ENCODE measurements at regions not wholly inside any gene's neighbourhood (a gene's known extent, or its start where the extent isn't known, plus 50 kb on each side); places are given as distances from the start of the nearest gene placed in this dataset.
"Not testable (repeated sequence)": the region's sequence is repeated elsewhere in the genome, so short reads cannot be mapped to it uniquely, and the experiment has no call there.

DNA sequence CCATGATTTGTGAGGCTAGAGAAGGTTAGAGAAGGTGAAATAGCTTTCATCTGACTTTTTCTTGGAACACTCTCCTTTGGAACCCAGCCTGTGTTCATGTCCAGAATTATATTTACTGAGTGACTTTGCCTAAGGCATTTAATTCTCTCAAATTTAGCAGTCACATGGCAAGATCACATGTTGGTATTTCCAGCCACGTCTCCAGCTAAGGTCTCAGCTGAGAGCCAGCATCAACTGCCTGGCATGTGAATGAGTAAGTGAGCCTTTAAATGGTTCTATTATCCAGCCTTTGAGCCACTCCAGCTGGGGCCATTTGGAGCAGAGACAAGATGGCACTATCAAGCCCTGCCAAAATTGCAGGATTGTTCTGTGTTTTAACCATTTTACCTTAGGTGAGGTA lies 130.2 kb upstream of the SGO1 start:
- DNase-seq, result no peak

DNA sequence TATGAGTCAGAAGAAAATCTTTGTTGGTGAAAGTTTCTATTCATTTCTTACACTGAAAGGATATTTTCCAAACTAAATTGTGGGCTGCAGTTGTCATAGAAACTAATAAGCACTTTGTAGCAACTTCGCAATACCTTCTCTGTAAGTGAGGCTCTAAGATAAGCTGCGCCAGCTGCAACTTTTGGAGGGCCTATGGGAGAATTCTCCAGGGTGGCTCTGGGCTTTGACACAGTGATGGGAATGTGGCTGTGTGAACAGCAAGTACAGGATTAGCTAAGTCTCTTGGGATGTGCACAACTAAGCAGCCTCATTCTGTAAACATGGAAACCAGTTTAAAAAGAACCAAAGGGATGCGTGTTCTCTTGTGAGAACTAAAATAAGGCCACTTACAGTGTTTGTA lies 124.6 kb upstream of the SGO1 start:
- DNase-seq, result no peak

DNA sequence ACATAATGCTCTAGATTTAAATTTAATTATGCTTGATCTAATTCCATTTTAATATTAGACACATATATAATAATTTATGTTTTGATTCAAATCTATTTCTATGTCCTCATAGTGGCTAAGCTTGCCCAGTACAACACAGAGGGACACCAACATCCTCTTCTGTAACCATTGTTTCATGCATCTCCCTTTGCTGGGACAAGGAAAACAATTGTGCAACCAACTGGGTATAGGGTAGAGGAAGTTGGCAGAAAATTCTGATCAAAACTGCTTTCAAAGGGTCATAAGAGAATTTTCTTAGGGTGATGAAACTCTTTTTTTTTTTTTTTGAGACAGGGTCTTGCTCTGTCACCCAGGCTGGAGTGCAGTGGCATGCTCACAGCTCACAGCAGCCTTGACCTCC lies 121.4 kb upstream of the SGO1 start:
- no peak for DNase-seq

DNA sequence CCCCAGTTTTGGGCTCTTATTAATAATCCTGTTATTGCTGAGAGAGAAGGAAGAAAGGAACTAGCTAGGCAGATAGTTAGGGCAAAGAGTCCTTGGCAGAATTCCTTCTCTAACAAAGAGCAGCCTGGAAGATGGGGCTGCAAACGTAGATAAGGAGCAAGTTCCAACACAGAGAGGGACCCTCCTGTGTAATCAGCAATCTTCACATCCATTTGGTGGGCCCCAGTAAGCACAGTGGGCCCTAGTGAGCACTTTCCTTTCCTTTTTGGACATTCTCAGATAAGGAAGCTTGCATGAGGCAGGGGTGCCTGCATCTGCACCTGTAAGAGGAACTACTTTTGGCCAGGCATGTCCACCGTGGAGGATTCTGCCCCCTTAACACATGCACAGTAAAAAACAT lies 119.6 kb upstream of the SGO1 start:
- DNase-seq, result no peak

DNA sequence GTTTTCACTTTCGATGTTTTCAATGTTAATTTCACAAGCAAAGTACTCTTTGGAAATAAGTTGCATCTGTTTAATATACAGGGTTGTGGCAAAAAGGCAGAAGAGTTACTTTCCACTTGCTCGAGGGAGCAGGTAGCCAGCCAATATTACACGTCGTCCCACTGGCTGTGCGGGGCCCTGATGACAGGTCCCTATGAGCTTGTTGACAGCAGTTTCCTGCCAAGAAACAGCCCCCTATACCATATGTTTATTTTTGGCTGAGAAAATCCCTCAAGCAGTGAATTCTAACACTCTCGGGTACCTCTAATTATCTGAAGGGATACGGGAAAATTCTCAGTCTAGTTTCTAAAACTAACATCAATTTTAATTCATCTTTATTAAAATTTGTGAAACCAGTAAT lies 116.8 kb upstream of the SGO1 start:
- DNase-seq, result no peak

DNA sequence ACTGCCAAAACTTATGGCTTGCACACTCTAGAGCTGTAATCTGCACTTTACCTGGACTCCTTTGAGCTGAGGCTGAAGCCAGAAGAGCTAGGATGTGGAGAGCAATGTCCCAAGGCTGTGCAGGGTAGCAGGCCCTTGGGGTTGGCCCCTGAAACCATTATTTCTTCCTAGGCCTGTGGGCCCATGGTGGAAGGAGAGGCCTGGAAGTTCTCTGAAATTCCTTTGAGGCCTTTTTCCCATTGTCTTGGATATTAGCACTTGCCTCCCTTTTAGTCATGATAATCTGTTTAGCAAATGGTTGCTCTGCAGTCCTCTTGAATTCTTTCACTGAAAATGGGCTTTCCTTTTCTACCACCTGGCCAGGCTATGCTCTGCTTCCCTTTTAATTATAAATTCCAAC lies 102.0 kb upstream of the SGO1 start:
- DNase-seq, result no peak

DNA sequence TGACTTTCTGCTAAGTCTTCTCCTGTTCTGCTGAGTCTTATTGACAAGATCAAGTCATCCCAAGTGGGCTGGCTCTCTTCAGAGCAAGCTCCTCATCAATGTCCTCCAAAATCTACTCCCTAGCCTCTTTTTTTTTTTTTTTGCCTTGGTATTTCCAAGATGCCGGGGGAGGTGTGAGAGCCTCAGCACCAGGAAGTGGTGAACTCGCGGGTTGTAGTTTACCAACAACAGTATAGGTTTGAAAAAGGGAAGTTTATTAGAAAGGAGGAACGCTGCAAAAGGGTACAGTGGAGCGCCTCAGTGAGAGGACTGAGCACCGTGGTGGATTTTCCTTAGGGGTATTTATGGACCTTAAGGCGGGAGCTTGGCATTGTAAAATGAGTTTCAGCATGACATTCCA lies 94.3 kb upstream of the SGO1 start:
- peak; percentile 5 for DNase-seq

DNA sequence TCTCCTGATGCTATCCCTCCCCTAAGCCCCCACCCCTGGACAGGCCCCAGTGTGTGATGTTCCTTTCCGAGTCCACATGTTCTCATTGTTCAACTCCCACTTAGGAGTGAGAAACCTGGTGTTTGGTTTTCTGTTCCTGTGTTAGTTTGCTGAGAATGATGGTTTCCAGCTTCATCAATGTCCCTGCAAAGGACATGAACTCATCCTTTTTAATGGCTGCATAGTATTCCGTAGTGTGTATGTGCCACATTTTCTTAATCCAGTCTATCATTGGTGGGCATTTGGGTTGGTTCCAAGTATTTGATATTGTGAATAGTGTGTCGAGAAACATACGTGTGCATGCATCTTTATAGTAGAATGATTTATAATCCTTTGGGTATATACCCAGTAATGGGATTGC lies 80.0 kb upstream of the SGO1 start:
- DNase-seq, result not testable (repeated sequence)

DNA sequence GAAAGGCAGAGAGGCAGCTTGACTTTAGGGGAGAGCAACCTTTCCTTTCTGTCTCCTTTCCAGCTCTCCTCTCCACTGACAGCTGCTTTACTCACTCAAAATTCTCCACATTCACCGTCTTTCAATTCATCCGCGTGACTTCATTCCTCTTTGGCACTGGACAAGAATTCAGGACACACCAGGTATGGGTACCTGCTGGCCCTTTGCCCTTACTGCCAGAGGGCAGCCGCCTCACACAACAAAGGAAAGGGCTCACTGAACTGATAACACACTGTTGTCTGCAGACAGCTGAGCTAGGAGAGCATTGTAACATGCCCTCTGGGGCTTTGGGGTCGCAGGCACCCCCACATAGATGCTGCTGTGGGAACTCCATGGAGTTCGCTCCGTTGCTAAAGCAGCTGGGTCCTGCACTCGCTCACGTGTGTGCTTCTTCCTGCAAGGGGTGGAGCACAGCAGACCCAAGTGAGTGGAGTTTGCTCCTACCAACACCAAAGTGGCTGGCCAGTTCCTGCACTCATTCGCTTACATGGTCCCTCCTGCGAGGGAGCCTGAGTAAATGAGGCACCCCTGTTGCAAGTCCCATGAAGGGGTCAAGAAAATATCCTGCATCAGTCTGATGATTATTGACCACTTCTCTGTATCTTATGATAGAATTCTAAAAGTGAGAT lies 79.0 kb upstream of the SGO1 start:
- DNase-seq, result no peak

DNA sequence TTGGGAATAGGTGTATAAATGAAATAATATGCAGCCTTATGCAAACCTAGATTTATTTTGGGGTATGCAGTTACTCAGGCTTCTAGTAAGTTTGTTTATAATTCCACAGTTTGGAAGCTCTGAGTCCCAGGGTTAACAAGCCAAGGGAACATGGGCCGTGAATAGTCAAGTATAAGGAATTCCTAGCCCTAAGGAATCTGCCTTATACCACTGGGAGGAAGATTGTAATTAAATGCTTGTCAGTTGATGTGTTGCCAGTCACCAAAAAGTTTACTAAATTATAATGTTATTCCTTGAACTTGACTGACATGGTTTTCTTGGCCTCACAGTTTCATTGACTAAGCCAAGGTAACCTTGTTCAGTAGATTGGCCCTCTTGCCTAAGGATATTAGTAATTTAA lies 72.4 kb upstream of the SGO1 start:
- DNase-seq, result no peak

DNA sequence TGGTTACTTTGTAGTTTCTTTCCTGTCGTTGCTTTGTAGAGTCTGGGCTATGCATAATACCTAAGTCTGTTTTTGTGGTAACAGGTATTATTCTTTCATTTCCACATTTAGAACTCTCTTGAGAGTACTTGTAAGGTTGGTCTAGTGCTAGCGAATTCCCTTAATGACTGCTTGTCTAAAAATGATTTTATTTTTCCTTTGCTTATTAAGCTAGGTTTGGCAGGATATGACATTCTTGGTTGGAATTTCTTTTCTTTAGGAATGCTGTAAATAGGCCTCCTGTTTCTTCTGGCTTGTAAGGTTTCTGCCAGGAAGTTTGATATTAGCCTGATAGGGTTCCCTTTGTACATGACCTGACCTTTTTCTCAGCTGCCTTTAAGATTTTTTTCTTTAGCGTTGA lies 70.1 kb upstream of the SGO1 start:
- no peak for DNase-seq

DNA sequence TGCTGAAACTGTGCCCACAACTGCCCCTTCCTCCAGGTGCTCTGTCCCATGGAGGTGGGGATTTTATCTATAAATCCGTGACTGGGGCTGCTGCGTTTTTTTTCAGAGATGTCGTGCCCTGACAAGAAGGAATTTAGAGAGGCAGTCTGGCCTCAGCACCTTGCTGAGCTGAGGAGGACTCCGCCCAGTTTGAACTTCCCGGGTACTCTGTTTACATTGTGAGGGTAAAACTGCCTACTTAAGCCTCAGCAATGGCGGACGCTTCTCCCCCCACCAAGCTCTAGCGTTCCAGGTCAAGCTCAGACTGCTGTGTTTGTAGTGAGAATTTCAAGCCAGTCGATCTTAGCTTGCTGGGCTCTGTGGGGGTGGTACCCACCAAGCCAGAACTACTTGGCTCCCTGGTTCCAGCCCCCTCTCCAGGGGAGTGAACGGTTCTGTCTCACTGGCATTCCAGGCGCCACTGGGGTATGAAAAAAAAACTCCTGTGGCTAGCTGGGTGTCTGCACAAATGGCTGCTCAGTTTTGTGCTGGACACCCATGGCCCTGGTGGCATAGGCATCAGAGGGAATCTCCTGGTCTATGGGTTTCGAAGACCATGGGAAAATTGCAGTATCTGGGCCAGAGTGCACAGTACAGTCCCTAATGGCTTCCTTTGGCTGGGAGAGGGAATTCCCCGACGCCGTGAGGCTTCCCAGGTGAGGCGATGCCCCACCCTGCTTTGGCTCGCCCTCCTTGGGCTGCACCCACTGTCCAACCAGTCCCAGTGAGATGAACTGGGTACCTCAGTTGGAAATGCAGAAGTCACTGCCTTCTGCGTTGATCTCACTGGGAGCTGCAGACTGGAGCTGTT lies 68.5 kb upstream of the SGO1 start:
- peak; percentile 9 for DNase-seq

DNA sequence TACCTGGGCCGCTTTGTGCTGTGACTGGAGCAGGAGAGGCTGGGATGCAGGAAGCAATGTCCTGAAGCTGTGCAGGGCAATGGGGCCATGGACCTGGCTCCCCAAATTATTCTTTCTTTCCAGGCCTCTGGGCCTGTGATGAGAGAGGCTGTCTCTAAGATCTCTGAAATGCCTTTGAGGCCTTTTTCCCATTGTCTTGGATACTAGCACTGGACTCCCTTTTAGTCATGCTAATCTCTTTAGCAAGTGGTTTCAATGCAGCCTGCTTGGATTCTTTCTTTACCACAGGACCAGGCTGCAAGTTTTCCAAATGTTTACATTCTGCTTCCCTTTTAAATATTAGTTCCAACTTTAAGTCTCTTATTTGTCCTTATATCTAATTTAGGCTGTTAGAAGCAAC lies 64.8 kb upstream of the SGO1 start:
- DNase-seq, result no peak

DNA sequence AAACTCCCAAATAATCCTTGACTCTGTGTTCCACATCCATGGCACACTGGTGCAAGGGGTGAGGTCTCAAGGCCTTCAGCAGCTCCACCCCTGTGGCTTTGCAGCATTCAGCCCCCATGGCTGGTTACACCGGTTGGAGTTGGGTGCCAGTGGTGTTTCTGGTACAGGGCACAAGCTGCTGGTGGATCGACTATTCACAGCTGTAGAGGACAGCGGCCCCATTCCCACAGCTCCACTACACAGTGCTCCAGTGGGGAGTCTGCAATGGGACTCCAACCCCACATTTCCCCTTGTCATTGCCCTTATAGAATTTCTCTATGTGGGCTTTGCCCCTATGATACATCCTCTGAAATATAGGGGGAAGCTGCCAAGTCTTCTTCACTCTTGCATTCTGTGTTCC lies 64.3 kb upstream of the SGO1 start:
- no peak for DNase-seq

DNA sequence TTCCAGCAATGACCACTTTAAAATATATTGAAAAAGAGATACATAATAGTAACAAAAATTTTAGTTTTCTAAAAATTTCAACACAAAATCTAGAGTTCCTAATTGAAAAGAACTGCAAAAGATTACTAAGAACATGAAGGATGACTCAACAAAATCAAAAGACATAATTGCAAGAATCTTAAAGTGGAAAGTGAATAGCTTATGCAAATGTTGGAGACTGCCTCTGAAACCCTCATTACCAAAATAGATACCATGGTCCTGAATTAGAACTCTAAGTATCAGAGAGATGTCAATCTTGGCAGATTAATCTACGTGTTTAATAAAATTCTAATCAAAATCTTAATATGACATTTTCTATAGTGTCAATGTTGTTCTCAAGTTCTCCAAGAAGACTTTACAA lies 60.7 kb upstream of the SGO1 start:
- DNase-seq, result no peak

DNA sequence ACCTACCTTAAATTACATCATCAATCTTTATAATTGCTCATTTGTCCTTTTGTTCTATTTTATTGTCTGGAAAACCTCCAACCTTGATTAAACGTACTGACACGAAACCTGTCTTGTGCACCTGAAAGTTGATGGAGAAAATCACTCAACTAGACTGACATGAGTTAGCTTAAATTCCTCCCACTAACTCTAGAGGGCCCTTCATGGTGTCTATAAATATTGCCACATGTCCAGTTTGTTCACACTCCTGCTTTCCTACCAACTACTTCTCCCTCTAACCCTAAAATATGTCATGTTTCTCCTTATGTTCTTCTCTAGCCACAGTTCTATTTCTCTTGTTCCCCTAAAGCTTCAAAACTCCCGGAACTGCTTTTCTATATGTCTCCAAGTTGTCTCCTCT lies 59.8 kb upstream of the SGO1 start:
- no peak for DNase-seq

DNA sequence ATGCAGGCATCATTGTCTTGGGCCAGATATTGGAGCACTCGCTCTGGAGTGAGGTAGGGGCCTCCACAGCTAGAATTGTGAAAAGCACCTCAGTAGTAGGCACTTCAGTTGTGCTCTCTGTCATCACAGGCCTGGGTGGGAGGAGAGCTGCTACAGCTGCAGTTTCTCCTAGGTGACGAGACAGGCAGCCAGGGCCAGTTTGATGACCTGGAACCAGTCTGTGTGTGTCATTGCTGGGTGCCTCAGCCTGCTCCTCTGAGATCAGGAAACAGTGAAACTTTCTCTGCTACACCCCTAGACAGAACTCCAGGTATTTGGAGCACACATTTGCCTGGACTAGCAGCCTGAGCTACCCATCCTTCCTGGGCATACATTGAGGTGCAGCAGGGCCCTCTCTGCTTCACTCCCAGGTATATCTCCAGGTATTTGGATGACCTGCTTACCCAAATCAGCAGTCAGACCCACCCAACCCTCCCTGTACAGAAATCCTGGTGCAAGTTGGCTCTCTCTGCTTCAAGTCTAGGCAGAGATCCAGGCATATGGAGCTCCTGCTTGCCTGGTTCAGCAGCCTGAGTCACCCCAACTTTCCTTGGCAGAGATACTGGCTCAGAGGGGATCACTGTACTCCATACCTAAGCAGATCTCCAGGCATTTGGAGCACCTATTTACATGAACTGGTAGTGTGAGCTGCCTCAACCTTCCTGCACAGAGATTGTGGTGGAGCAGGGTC lies 54.3 kb upstream of the SGO1 start:
- DNase-seq, result no peak

DNA sequence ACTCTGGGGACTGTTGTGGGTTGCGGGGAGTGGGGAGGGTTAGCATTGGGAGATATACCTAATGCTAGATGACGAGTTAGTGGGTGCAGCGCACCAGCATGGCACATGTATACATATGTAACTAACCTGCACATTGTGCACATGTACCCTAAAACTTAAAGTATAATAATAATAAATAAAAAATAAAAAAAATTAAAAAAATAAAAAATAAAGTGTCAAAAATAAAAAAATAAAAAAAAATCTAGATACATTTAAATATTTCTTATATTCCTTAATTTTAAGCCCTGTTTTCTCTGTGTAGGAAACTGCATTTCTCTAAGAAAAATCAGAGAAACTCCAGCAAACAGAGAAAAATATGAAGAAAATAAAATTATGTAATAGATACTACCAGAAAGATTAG lies 52.2 kb upstream of the SGO1 start:
- DNase-seq, result not testable (repeated sequence)

DNA sequence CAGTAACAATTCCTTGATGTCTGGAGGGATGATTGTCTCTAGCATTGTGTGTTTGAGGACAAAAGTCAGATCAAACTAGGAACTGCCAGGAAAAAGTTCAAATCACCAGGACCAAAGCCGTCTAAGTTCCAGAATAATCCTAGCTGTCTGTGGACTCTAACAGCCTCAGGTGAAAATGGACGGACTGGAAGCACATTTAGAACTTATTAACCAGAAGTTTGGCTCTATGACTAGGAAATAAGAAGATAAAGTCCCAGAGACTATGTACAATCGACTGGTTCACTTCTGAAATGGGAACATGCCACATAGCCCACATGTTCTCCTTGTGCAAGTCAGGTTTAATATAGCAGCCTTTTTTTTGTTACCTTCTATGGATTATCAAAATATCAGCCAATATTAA lies 50.6 kb upstream of the SGO1 start:
- DNase-seq, result no peak
